Body of pancreas (tissue), 4 donors: ENCODE measurements at regions not wholly inside any gene's neighbourhood (a gene's known extent, or its start where the extent isn't known, plus 50 kb on each side); places are given as distances from the start of the nearest gene placed in this dataset.

ENCODE experiments used
- CTCF ChIP-seq, 7 experiments: fragments of 450-650 bp in 4 of 7; fragments of 200-600 bp in 3 of 7; sonication (generic) in 3 of 7; IDR thresholded peaks; one replicate each; pipeline ENCODE4 v1.5.1; 2016 to 2019; ENCODE audit warnings: antibody characterized with exemption in 7 of 7
- POLR2A ChIP-seq, 3 donors: fragments of 450-650 bp; IDR thresholded peaks; one replicate each; pipeline ENCODE4 v1.6.1; 2016; ENCODE audit warnings: antibody characterized with exemption in 3 of 3, mild to moderate bottlenecking in 2 of 3

- no peak for TF ChIP-seq CTCF (IDR thresholded peaks at IDR 0.05)
- no peak for TF ChIP-seq POLR2A (IDR thresholded peaks at IDR 0.05)
Measured at GRCh38 chr11:25423436-25424199, 908.3 kb upstream of the ANO3 start.
